ENCODE measurements at regions not wholly inside any gene's neighbourhood (a gene's known extent, or its start where the extent isn't known, plus 50 kb on each side); places are given as distances from the start of the nearest gene placed in this dataset.
"Not testable (repeated sequence)": the region's sequence is repeated elsewhere in the genome, so short reads cannot be mapped to it uniquely, and the experiment has no call there.

DNA sequence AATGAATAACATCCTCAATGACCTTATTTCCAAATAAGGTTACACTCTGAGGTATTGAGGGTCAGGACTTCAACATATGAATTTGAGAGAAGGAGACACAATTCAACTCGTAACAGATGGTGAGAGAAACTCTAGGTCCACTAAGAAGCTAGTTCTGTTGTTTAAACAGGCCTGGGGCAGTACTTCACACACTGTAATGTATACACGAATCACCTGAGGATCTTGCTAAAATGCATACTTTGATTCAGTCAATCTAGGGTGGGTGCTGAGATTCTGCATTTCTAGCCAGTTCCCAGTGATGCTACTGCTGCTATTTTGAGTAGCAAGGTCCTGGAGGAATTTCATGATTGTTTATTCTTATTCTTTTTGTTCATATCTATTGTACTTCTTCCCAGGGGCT lies 186.8 kb downstream of the SATB1 start:
- DNase-seq (ENCODE audit: low spot score): no peak
- intact Hi-C loops (cut with DNase I): no loop called here

DNA sequence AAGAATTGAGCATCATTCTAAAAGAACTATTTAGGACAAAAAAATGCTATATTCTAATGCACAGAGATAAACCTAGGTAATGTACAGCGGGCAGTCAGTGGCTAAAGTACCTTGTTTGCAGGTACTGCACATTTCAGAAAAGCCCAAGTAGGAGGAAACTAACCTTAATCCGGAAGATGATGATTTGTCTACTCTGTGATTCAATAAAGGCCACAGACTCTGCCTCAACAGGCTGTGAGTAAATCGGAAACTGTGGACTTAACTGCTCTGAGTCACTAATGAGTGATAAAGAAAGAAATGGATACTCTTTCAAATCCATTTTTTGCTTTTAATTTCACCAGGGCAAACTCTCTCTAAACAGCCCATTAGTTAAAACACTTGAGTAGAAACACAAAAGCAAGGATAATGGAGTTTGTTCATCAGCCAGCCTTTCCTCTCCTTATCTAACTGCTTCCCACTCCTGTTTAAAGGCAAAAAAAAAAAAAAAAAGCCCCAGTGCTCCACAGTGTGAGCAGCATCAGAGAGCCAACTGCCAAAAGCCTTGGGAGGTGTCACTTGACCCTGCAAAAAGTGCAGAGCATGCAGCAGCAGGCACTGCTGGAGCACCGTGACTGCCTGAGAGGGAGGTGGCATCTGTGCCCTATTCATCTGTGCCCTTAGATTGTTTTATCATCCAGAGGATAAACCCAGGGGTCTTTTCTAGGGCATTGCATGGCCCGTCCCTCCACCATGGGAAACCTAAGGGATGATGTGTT lies 187.7 kb downstream of the SATB1 start:
- intact Hi-C loops (cut with DNase I): no loop called here
- DNase-seq (ENCODE audit: low spot score): no peak

- intact Hi-C loops (cut with DNase I): no loop called here
- DNase-seq (ENCODE audit: low spot score): no peak
These were observed 188.4 kb downstream of the SATB1 start for GRCh38 chr3:18236726-18237125.

GRCh38 chr3:18234717-18235335 lies 190.3 kb downstream of the SATB1 start:
- DNase-seq (ENCODE audit: low spot score): no peak

DNA sequence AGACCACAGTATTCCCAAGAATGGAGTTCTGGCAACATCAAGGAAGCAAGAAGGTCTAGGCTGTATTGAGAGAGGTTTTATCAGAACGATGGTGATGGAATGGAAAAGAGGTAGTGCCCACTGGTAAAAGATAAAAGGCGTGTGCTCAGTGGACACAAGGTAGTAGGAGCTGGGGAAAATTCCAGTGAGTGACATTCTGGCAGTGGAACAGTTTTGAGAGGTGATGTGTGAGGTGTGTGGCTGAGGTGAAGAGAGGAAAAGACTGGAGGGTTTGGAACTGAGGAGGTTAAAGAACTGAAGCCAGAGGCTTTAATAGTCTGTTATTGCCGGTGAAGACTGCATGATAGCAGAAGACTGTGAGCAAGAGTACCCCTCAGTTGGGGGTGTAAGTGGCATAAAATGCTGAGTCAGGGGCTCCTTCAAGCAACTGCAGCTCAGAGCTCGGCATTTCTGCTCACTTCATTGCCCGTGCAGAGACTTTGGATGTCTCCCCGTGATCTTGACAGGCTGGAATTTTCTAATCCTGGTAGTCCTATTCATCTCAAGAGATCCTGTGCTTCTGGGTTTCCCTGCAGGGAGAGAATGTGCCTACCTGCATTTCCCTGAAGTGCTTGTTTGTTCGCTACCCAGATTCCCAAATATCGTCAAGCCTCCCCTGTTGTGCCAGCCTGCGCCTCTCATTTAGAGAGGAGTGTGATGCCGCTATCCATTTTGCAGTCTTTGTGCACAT lies 191.0 kb downstream of the SATB1 start:
- intact Hi-C loops (cut with DNase I): no loop called here
- no peak for DNase-seq (ENCODE audit: low spot score)

More at GRCh38 chr3:18234717-18235335, 190.3 kb downstream of the SATB1 start:
- intact Hi-C loops (cut with DNase I): no loop called here

DNA sequence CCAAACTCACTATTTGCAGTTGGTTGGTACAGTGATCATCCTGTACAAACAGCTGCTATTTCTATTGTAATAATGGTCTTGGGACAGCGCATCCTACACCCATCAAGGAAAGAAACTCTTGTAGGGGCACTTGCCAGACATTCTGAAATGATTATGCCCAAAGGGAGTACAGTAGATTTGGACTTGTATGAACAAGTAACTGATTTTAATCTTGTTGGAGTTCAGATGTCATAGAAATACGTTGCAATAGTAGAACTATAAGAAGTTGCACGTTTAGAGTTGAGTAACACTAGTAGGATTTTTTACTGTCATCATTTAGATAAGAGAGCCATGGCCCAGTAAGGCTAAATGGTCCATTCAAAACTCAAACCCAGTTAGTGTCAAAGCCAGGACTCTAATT lies 192.8 kb downstream of the SATB1 start:
- intact Hi-C loops (cut with DNase I): no loop called here
- DNase-seq (ENCODE audit: low spot score): no peak

- DNase-seq (ENCODE audit: low spot score): no peak
- intact Hi-C loops (cut with DNase I): no loop called here
These were observed 197.1 kb downstream of the SATB1 start for GRCh38 chr3:18228060-18228459.

DNA sequence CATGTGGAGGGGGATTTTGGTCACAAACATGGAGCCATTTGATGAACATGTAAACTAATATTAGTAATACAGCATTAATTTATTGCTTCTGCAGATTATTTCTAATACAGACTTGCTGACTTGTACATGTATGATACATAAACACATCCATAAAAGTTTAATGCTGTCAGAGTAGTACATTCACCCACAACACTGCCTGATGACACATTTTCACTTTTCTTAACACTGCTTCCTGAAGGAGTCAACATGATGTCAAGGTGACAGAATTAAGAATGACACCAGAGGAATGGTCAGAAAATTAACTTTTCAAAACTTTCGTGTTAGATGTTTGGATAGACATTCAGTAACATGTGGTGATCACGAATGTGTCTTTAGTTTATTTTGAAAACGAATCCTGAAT lies 199.4 kb downstream of the SATB1 start:
- intact Hi-C loops (cut with DNase I): no loop called here
- no peak for DNase-seq (ENCODE audit: low spot score)

DNA sequence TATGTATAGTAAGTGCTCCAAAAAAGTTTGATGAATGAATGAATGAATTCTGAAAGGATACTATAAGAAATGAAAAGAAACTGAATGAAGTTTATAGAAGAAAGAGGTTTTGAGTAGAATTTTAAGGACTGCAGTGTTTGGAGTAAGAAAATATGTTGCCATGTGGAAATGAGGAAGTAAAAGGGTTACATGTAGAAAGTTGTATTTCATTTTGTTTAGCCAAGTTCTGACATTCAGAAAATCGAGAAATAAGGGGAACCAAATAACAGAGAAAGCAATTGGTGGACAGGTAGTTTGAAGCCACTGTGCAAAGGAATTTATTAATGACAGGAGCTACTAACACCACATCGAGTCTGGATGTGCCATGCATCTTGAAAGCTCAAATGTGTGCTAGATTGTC lies 200.7 kb downstream of the SATB1 start:
- DNase-seq (ENCODE audit: low spot score): no peak
- intact Hi-C loops (cut with DNase I): no loop called here

DNA sequence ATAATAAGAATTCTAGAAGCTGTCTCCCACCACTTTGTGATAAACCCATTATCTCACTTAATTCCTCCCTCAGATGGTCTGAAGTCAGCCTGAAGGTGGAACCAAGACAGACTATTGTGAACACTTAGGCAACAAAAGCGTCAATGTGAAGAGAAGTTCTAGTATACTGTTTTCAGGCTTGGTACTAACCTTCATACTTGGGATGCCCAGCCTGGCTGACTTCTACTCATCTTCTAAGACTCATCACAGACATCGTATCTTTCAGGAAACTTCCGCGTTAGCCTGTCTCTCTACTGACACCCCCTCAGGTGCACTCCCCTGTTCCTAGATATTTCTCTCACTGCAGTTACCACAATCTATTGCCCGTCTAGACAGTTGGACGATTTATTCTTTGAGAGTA lies 201.2 kb downstream of the SATB1 start:
- intact Hi-C loops (cut with DNase I): no loop called here

DNA sequence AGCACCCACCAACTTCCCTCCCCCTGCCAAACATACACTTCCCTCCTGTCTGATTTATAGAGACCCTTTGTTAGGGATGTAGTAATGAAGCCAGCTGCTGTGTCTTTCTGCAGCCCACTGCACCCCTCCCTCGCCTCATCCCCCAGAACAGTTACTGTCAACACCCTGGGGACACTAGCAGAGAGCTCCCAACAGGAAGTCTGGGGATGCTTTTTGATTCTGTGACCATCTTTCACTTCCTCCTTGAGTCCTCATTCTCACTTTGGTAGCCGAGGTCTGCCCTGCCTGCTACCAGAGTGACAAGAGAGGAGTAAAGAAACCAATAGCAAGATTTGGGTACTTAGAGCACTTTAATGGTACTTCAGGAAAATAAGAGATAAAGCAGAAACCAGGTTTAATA lies 201.6 kb downstream of the SATB1 start:
- DNase-seq (ENCODE audit: low spot score): no peak
- intact Hi-C loops (cut with DNase I): no loop called here

More for the DNA sequence above, 201.2 kb downstream of the SATB1 start:
- no peak for DNase-seq (ENCODE audit: low spot score)

DNA sequence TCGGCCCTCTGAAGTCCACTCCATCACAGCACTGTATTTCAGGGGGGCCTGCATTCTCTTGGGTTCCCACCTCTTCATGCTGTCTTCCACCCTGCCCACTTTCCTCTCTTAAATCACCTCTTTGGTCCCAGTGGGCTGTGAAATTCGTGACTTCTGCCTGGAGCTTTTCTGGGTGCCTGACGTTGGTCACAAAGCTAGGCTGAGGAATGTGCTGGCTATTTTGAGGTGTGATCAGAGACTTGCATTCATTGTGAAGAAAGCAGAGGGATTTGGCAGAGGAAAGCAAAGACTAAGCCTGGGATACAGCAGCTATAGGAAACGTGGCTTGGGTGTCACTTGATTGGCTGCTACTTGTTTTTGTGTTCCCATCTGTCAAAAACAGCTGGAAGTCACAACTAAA lies 202.5 kb downstream of the SATB1 start:
- intact Hi-C loops (cut with DNase I): no loop called here
- DNase-seq (ENCODE audit: low spot score): no peak

- intact Hi-C loops (cut with DNase I): no loop called here
- DNase-seq (ENCODE audit: low spot score): no peak
These were observed 207.5 kb downstream of the SATB1 start for GRCh38 chr3:18217507-18218174.

- intact Hi-C loops (cut with DNase I): no loop called here
- no peak for DNase-seq (ENCODE audit: low spot score)
These were observed 208.1 kb downstream of the SATB1 start for GRCh38 chr3:18216996-18217395.

GRCh38 chr3:18215639-18216038 lies 209.5 kb downstream of the SATB1 start:
- no peak for DNase-seq (ENCODE audit: low spot score)
- intact Hi-C loops (cut with DNase I): no loop called here

DNA sequence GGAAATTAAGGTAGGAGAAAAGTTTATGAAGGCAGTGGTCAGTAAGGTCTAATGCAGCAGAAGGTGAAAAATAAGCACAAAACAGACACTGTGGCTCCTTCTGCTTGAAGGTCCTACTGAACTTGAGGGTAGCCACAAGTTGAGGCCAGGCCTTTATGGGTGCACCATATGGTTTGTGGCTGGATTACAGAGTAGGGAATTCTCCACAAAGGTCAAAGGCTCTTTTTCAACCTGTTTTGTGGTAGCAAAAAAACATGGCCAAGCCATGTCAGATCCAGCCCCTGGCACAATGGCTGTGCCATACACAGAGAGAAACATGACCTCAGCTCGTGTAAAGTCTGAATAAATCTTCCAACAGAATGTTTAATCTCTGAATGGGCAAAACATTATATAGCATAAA lies 214.0 kb downstream of the SATB1 start:
- intact Hi-C loops (cut with DNase I): no loop called here
- DNase-seq (ENCODE audit: low spot score): no peak

DNA sequence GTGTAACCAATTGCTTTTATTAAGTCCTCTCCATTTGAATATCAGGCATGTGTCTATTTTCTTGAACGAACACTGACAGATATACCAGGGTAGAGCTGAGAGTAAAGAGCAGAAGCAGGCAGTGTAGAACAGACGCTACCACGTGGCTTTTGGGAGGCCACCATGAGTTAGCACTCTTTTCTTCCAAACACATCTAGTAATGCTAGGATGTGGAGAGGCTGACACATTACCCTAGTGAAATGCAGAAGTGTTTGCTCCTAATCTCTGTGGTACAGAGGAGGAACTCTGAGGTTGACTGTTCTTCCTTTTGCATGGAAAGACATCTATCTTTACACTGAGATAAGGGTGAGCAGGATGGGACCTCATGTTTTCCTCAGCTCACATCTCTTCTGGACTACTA lies 216.3 kb downstream of the SATB1 start:
- intact Hi-C loops (cut with DNase I): no loop called here
- DNase-seq (ENCODE audit: low spot score): no peak

DNA sequence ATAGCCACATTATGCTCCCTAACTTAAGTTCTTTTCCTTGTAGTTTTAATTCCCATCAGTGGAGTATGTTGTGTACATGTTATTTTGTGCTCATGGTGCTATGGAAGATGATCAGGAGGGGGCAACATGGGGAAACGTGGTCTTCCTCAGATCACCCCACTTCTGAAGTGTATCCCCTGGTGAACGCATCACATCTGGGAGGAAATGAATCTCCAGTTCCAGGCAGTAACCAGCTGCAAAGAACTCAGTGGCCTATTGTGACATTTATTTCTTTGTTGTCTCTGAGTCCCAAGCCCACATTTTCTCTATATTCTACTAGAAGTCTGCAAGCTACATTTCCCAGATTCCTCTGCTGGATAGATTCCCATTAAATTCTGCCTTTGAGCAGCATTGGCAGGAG lies 217.0 kb downstream of the SATB1 start:
- no peak for DNase-seq (ENCODE audit: low spot score)
- intact Hi-C loops (cut with DNase I): no loop called here

DNA sequence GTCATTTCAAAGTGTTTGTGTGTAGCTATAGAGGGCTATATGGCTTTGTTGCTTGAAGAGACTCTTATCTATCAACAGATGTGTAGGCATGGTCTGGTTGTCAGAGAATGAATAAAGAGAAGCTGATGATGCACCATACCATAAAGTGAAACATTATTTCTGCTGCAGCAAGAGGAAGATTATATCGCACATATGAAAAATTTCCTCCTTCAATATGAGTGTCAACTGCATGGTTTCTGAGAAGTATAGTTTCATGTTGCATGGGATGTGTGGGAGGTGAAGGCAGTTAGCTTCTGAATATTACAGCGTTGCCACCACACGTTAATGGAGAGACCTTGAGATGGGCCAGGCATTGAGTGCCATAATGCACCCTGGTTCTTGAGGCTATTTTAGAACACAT lies 217.9 kb downstream of the SATB1 start:
- DNase-seq (ENCODE audit: low spot score): no peak

DNA sequence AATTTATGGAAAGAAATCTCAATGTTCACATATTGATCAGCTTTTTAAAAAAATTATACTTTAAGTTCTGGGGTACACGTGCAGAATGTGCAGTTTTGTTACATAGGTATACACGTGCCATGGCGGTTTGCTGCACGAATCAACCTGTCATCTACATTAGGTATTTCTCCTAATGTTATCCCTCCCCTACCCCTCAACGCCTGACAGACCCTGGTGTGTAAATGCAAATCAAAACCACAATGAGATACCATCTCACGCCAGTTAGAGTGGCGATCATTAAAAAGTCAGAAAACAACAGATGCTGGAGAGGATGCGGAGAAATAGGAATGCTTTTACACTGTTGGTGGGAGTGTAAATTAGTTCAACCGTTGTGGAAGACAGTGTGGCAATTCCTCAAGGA lies 219.4 kb downstream of the SATB1 start:
- DNase-seq (ENCODE audit: low spot score); intact Hi-C loops (cut with DNase I): not testable (repeated sequence)

More for the DNA sequence above, 217.9 kb downstream of the SATB1 start:
- intact Hi-C loops (cut with DNase I): no loop called here

Measured in cardiac septum (tissue), 1 donor.